GM19397 (cell line): ENCODE measurements at regions not wholly inside any gene's neighbourhood (a gene's known extent, or its start where the extent isn't known, plus 50 kb on each side); places are given as distances from the start of the nearest gene placed in this dataset.

Experiments
- ATAC-seq: cut with Tn5 transposase; IDR thresholded peaks from one replicate; pipeline ENCODE4 v1.9.1; 2021; ENCODE audit warnings: mild to moderate bottlenecking, moderate library complexity; ENCODE audit not compliant: unreplicated experiment

- ATAC-seq, result no peak
Observed at GRCh38 chr1:72570815-72571214, 288.5 kb upstream of the NEGR1 start.

- no peak for ATAC-seq
Observed at GRCh38 chr1:72568113-72568512, 285.8 kb upstream of the NEGR1 start.

- ATAC-seq, result no peak
Observed at GRCh38 chr1:72567521-72567920, 285.2 kb upstream of the NEGR1 start.

- no peak for ATAC-seq
Observed at GRCh38 chr1:72564749-72565148, 282.4 kb upstream of the NEGR1 start.

- ATAC-seq, result no peak
Observed at GRCh38 chr1:72557446-72558049, 275.2 kb upstream of the NEGR1 start.

GRCh38 chr1:72547412-72547811 lies 265.1 kb upstream of the NEGR1 start:
- ATAC-seq, result no peak

GRCh38 chr1:72540674-72541073 lies 258.3 kb upstream of the NEGR1 start:
- ATAC-seq, result no peak

GRCh38 chr1:72535470-72535869 lies 253.1 kb upstream of the NEGR1 start:
- no peak for ATAC-seq

GRCh38 chr1:72530646-72531045 lies 248.3 kb upstream of the NEGR1 start:
- ATAC-seq, result no peak

- ATAC-seq, result no peak
Observed at GRCh38 chr1:72526926-72527325, 244.6 kb upstream of the NEGR1 start.

GRCh38 chr1:72524021-72524420 lies 241.7 kb upstream of the NEGR1 start:
- no peak for ATAC-seq

- no peak for ATAC-seq
Observed at GRCh38 chr1:72521659-72522058, 239.3 kb upstream of the NEGR1 start.

- no peak for ATAC-seq
Observed at GRCh38 chr1:72516826-72517225, 234.5 kb upstream of the NEGR1 start.

GRCh38 chr1:72516264-72516663 lies 233.9 kb upstream of the NEGR1 start:
- no peak for ATAC-seq

- no peak for ATAC-seq
Observed at GRCh38 chr1:72498371-72498770, 216.0 kb upstream of the NEGR1 start.

- ATAC-seq, result no peak
Observed at GRCh38 chr1:72489801-72490200, 207.5 kb upstream of the NEGR1 start.

GRCh38 chr1:72485801-72486200 lies 203.5 kb upstream of the NEGR1 start:
- no peak for ATAC-seq

- no peak for ATAC-seq
Observed at GRCh38 chr1:72483846-72484357, 201.6 kb upstream of the NEGR1 start.

- ATAC-seq, result no peak
Observed at GRCh38 chr1:72482736-72483413, 200.5 kb upstream of the NEGR1 start.

- ATAC-seq, result no peak
Observed at GRCh38 chr1:72481420-72481970, 199.2 kb upstream of the NEGR1 start.

GRCh38 chr1:72466376-72466775 lies 184.0 kb upstream of the NEGR1 start:
- no peak for ATAC-seq

- ATAC-seq, result no peak
Observed at GRCh38 chr1:72462186-72462905, 180.0 kb upstream of the NEGR1 start.
